TTC549 (cell line): ENCODE measurements at regions not wholly inside any gene's neighbourhood (a gene's known extent, or its start where the extent isn't known, plus 50 kb on each side); places are given as distances from the start of the nearest gene placed in this dataset.

Experiments used
- FAIRE-seq: peaks from 2 replicates; lab custom pipeline; 2012; peaks lifted over from hg19 to GRCh38; lab: Jason Lieb, UNC

GRCh38 chr10:83367036-83367435 is 772.3 kb upstream of the GHITM start:
- no peak for FAIRE-seq

- no peak for FAIRE-seq
Observed at GRCh38 chr10:83371696-83372490, 767.4 kb upstream of the GHITM start.

GRCh38 chr10:83372646-83373045 is 766.7 kb upstream of the GHITM start:
- FAIRE-seq, result no peak

- FAIRE-seq, result no peak
Observed at GRCh38 chr10:83373671-83374070, 765.6 kb upstream of the GHITM start.

GRCh38 chr10:83374741-83375140 is 764.6 kb upstream of the GHITM start:
- no peak for FAIRE-seq

GRCh38 chr10:83375274-83375673 is 764.0 kb upstream of the GHITM start:
- no peak for FAIRE-seq

GRCh38 chr10:83397806-83398205 is 741.5 kb upstream of the GHITM start:
- no peak for FAIRE-seq

GRCh38 chr10:83410570-83410969 is 728.7 kb upstream of the GHITM start:
- no peak for FAIRE-seq

GRCh38 chr10:83425306-83425705 is 714.0 kb upstream of the GHITM start:
- no peak for FAIRE-seq

GRCh38 chr10:83427101-83427500 is 712.2 kb upstream of the GHITM start:
- no peak for FAIRE-seq

GRCh38 chr10:83432261-83433045 is 706.9 kb upstream of the GHITM start:
- FAIRE-seq, result no peak

GRCh38 chr10:83433705-83434104 is 705.6 kb upstream of the GHITM start:
- FAIRE-seq, result no peak

GRCh38 chr10:83448013-83448412 is 691.3 kb upstream of the GHITM start:
- FAIRE-seq, result no peak

- no peak for FAIRE-seq
Observed at GRCh38 chr10:83458611-83459010, 680.7 kb upstream of the GHITM start.

- no peak for FAIRE-seq
Observed at GRCh38 chr10:83459124-83459523, 680.2 kb upstream of the GHITM start.

- FAIRE-seq, result no peak
Observed at GRCh38 chr10:83469728-83470331, 669.5 kb upstream of the GHITM start.

- no peak for FAIRE-seq
Observed at GRCh38 chr10:83476211-83476610, 663.1 kb upstream of the GHITM start.

- FAIRE-seq, result no peak
Observed at GRCh38 chr10:83489161-83489560, 650.1 kb upstream of the GHITM start.

- no peak for FAIRE-seq
Observed at GRCh38 chr10:83492004-83492403, 647.3 kb upstream of the GHITM start.

- no peak for FAIRE-seq
Observed at GRCh38 chr10:83512681-83513080, 626.6 kb upstream of the GHITM start.

- no peak for FAIRE-seq
Observed at GRCh38 chr10:83515001-83515400, 624.3 kb upstream of the GHITM start.

GRCh38 chr10:83516788-83517187 is 622.5 kb upstream of the GHITM start:
- FAIRE-seq, result no peak

GRCh38 chr10:83517456-83517855 is 621.9 kb upstream of the GHITM start:
- no peak for FAIRE-seq
